HG02981 (cell line): ENCODE measurements at regions not wholly inside any gene's neighbourhood (a gene's known extent, or its start where the extent isn't known, plus 50 kb on each side); places are given as distances from the start of the nearest gene placed in this dataset.
"Not testable (repeated sequence)": the region's sequence is repeated elsewhere in the genome, so short reads cannot be mapped to it uniquely, and the experiment has no call there.

Experiments used
- ATAC-seq: cut with Tn5 transposase; IDR thresholded peaks from one replicate; pipeline ENCODE4 v1.9.1; 2021; ENCODE audit warnings: mild to moderate bottlenecking, moderate library complexity; ENCODE audit not compliant: unreplicated experiment

DNA sequence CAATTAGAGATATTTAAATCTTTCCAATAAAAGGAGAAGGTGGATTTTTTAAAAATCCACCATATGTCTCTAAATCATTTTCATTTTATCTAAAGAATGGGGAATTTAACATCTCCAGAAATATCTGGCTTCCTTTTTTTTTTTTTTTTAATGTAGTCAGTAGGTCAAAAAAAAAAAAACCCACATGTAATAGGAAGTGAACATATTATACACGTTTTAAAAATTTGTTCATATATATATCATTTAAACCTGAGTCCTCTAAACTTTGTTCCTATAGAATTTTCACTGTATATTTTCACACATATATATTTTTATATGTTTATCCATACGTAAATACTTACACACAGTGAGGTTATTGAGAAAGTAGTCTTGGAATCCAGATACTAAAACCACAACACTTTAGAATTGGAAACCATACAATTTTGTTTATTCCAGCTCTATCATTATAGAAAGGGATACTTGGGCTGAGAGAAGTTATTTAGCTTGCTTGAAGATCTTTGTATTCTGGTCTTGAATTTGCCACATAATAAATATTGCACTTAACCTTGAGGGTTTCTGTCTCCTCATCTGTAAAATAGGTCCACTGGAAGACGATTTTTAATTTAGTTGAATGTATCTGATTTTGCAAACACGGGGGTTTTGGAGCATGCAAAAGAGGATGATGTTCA, 62.1 kb upstream of the ZNF217 start:
- no peak for ATAC-seq

DNA sequence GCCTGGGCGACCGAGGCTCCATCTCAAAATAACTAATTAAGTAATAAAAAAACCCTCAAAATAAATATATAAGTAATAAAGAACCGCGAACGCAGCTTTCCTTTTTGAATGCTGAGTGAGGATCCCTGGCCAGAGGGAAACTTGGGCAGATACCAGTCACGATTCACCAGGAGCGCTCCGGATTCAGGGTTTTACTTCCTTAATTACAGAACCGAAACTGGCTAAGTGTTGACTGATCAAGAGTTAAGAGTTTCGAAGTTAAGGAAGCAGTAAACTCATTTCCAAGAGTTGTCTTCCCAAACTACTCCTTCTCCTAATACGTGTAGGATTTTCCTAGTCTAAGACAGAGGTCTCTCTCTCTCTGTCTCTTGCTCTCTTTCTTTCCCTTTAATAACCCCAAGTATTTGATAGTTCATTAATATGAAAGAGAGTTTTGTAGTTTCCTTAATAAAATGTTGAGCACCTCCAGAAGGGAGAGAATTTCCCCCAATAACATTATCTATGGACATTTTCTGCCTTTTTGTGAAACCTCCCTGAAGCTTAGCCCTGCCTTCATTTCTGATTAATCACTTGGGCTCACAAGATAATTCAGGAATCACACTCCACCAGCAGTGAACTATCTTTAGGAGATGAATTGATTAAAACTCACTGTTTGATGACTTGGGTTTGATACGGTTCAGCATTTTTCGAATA, 61.4 kb upstream of the ZNF217 start:
- no peak for ATAC-seq

DNA sequence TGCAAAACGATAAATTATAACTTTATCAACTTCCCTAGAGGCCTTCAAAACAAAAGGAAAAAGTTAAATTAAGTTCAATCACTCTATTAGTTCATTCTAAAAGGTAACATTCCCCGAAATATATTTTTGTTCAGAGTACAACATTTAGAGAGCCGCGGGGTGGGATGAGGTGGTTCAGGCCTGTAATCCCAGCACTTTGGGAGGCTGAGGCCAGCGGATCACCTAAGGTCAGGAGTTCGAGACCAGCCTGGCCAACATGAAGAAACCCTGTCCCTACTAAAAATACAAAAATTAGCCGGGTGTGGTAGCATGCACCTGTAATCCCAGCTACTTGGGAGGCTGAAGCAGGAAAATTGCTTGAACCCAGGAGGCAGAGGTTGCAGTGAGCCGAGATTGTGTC, 60.9 kb upstream of the ZNF217 start:
- not testable (repeated sequence) for ATAC-seq

DNA sequence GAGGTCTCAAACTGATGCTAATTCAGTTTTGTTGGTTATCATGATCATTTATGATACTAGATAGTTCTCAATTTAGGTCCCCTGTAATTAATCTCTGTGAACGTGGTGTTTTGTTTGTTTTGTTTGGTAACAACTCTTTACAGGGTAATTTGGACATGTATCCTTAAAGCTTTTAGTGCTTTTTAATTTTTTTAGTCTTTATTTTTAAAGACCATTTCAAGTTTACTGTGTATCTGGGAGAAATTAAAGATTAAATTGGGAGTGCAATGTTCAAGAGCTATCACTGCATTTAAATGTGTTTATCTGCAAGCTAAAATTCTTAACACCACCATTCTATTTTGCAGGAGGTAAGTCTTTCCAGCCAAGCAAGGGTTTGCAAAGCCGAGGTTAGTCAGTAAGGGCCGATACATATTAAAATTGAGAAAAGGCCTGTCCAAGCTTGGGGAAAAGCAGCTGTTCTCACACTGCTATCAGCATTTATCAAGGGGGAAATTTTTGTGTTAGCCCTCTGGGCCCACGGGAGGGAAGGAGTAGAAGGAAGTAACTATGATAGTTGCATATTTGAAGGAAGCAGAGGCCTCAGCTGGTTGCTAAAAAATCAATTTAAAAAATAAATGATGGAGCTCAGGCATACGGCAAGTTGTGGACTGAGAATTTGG, 59.3 kb upstream of the ZNF217 start:
- ATAC-seq = no peak

DNA sequence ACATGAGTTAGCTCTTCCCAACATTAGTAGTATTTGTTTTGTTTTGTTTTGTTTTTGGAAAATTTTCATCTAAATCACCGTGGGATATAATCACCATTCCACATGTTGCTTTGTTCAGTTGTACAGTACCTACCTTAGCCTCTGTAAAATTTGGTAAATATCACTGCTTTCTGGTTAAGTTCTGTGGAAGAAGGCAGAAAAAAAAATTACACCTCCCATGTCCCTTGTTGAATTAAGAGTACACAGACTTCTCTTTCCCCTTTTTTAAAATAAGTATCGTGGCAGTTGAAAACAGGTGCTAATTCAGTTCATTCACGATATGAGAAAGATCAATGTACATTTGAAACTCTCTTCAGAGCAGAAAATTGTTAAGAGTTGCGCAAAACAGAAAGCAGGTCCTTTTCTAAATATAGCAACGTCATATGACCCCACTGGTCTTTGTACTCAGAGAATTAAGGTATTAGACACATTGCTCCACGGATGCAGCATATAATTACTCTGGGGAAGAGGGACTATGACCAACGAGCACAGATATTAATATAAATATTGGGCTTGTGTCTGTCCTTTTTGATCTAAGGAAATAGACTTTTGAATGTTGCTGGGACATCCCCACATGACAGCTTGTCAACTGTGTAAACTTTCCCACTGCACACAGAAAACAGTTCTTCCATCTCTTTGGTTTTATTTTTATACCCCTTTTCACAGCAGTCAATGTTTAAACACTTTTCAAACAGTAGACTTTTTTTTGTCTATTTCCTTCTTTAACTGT, 58.6 kb upstream of the ZNF217 start:
- ATAC-seq = peak; percentile 75

DNA sequence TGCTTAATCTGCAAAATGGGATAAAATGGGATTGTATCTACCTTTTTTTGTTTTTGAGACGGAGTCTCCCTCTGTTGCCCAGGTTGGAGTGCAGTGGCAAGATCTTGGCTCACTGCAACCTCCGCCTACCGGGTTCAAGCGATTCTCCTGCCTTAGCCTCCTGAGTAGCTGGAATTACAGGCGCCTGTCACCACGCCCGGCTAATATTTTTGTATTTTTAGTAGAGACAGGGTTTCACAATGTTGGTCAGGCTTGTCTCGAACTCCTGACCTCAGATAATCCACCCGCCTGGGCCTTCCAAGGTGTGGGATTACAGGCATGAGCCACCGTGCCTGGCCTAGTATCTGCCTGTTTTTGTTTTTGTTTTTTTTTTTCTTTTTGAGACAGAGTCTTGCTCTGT, 55.9 kb upstream of the ZNF217 start:
- not testable (repeated sequence) for ATAC-seq

DNA sequence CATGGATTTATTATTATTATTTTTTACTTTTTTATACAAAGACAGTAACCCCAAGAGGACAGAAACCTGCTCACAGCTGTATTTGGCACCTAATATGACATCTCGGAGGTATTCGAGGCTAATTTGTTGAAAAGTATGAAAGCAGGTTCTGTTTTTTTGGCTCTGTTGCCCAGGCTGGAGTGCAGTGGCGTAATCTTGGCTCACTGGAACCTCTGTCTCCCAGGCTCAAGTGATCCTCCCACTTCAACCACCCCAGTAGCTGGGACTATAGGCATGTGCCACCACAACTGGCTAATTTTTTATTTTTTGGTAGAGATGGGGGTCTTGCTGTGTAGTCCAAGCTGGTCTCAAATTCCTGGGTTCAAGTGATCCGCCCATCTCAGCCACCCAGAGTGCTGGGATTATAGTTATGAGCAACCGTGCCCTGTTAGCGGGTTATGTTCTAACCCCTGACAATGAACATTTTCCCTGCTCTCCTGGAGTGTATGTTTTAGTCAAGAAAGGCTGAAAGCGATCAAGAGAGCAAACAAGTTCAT, 53.7 kb upstream of the ZNF217 start:
- no peak for ATAC-seq

DNA sequence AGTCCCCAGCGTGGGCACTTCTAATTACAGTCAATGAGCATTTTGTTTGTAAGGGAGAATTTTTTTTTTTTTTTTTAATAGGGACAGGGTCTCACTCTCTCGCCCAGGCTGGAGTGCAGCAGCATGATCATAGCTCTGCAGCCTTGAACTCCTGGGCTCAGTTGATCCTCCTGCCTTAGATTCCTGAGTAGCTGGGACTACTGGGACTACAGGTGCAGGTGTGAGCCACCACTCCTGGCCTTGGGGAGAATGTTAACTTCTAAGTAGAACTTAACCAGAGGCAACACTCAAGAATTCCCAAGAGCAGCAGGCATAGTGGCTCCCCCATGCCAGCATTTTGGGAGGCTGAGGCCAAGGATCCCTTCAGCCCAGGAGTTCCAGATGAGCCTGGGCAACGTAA, 52.9 kb upstream of the ZNF217 start:
- ATAC-seq = no peak

DNA sequence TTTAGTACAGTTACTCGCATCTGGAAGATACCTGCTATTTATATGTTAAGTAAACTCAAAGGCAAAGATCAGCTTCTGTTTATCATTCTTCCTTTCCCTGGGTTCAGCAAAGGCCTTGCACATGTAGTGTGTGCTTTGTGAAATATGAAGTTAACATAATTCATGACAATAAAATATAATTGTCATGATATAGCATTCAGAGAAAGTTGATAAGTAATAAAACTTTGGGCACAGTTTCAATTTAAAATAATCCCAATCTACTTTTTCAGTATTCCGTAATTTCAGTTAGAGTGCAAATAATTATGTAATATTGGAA, 51.9 kb upstream of the ZNF217 start:
- no peak for ATAC-seq

DNA sequence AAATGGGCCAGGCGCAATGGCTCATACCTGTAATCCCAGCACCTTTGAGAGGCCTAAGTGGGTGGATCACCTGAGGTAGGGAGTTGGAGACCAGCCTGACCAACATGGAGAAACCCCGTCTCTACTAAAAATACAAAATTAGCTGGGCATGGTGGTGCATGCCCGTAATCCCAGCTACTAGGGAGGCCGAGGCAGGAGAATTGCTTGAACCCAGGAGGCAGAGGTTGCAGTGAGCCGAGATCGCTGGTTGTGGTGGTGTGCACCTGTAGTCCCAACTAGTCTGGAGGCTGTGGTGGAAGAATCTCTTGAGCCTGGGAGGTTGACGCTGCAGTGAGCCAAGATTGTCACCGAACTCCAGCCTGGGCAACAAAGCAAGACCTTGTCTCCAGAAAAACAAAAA, 50.5 kb upstream of the ZNF217 start:
- not testable (repeated sequence) for ATAC-seq
